ENCODE measurements at regions not wholly inside any gene's neighbourhood (a gene's known extent, or its start where the extent isn't known, plus 50 kb on each side); places are given as distances from the start of the nearest gene placed in this dataset.

DNA sequence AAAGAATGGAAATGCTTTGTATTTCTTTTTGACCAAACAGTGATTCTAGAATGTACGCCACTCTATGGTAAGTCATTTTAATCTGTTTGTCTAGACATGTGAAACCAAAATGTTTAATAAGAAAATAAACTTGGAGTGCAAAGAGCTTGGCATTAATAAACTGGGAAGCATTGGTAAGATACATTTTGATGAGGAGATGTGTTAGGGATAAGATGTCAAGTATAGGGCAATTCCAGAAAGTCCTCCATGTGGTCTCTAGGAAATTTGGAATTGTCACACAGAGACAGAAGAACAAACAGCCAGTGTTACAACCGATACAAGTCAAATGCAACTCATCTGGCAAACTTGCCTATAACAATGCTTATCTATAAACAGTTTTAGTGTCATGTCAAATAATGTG is 410.7 kb upstream of the SEMA3A start:
- DNase-seq (no peak), ATAC-seq (replicated peaks in 1 of 2) (no peak)
- H3K4me1 Mint-ChIP-seq (ENCODE audit: low read depth): no peaks in the 10 kb centered on the region
- H3K27ac Mint-ChIP-seq: no peak overlapping the region
- H3K9me3 Mint-ChIP-seq: peaks cover 6 to 12% of the 10 kb centered on the region in 2 donors
- H3K27me3 Mint-ChIP-seq (ENCODE audit: low read depth): no peaks in the 10 kb centered on the region
- H3K4me3 Mint-ChIP-seq: no peak overlapping the region
- no peaks in the 10 kb centered on the region for H3K36me3 Mint-ChIP-seq (ENCODE audit: insufficient read depth in 2 of 2)

DNA sequence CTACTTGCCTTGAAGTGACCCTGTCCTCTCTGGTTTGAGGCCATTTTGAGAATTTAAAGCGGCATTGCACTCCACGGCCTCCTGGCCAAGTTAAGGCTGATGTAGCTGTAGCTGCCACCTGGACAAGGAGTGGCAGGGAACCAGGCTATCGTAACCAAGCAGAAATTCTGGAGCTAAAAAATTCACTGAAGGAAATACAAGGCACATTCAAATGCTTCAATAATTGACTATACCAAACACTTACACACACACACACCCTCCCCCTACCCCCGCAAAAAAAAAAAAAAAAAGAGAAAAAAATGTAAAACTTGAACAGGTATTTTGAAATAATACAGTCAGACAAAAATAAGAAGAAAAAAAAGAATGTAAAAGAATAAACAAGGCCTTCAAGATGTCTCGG is 409.0 kb upstream of the SEMA3A start:
- no peaks in the 10 kb centered on the region for H3K4me1 Mint-ChIP-seq (ENCODE audit: low read depth)
- H3K9me3 Mint-ChIP-seq: peaks cover 6 to 14% of the 10 kb centered on the region in 2 donors
- no peaks in the 10 kb centered on the region for H3K36me3 Mint-ChIP-seq (ENCODE audit: insufficient read depth in 2 of 2)
- no peak overlapping the region for H3K27ac Mint-ChIP-seq
- no peak overlapping the region for H3K4me3 Mint-ChIP-seq
- H3K27me3 Mint-ChIP-seq (ENCODE audit: low read depth): no peaks in the 10 kb centered on the region
- DNase-seq: no peak
- no peak for ATAC-seq (replicated peaks in 1 of 2)

DNA sequence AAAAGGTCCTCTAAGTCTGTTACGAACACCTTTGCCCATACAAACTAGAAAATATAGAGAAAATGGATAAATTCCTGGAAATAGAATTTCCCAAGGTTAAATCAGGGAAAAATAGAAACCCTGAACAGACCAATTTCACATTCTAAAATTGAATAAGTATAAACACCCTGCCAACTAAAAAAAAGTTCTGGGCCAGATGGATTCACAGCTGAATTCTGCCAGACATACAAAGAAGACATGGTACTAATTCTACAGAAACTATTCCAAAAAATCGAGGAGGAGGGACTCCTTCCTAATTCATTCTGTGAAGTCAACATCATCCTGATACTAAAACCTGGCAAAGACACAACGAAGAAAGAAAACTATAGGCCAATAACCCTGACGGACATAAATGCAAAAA is 400.4 kb upstream of the SEMA3A start:
- Mint-ChIP-seq H3K36me3 (ENCODE audit: insufficient read depth in 2 of 2) (no peaks in the 10 kb centered on the region), H3K27me3 (ENCODE audit: low read depth) (no peaks in the 10 kb centered on the region), H3K27ac (no peak overlapping the region), H3K4me1 (ENCODE audit: low read depth) (no peaks in the 10 kb centered on the region), H3K4me3 (no peak overlapping the region), H3K9me3 (peaks cover 0 to 5% of the 10 kb centered on the region in 2 donors)
- DNase-seq (no peak), ATAC-seq (replicated peaks in 1 of 2) (no peak)

DNA sequence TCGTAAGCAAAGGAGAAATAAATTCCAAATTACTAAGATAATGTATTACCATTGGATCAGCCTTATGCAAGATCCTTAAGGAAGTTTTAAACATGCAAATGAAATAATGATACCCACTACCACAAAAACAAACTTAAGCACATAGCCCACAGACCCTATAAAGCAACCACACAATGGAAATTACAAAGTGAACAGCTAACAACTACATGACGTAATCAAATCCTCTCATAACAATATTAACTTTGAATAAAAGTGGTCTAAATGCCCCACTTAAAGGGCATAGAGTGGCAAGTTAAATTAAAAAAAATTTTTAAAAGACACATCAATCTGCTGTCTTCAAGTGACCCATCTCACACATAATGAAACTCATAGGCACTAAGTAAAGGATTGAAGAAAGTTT is 397.3 kb upstream of the SEMA3A start:
- H3K9me3 Mint-ChIP-seq: peaks cover 0 to 3% of the 10 kb centered on the region in 2 donors
- H3K36me3 Mint-ChIP-seq (ENCODE audit: insufficient read depth in 2 of 2): no peaks in the 10 kb centered on the region
- no peaks in the 10 kb centered on the region for H3K4me1 Mint-ChIP-seq (ENCODE audit: low read depth)
- ATAC-seq (replicated peaks in 1 of 2) (no peak), DNase-seq (no peak)
- no peaks in the 10 kb centered on the region for H3K27me3 Mint-ChIP-seq (ENCODE audit: low read depth)
- H3K4me3 Mint-ChIP-seq: no peak overlapping the region
- H3K27ac Mint-ChIP-seq: no peak overlapping the region

DNA sequence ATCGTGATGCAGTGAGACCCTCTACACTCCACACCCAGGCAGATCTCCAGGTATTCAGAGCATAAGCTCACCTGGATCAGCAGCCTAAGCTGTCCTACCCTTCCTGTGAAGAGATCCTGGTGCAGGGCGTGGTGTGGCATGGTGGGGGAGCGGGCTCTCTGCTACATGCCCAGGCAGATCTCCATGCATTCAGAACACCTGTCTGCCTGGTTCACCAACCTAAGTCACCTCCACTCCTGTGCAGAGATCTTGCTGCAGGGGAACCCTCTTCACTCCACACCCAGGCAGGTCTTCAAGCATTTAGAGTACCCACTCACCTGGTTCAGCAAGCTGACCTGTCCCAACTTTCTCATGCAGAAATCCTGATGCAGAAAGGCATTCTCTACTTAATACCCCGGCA is 394.4 kb upstream of the SEMA3A start:
- no peak for ATAC-seq (replicated peaks in 1 of 2)
- Mint-ChIP-seq H3K4me1 (ENCODE audit: low read depth) (no peaks in the 10 kb centered on the region), H3K4me3 (no peak overlapping the region), H3K27me3 (ENCODE audit: low read depth) (no peaks in the 10 kb centered on the region), H3K27ac (no peak overlapping the region), H3K9me3 (peaks cover 0 to 4% of the 10 kb centered on the region in 2 donors), H3K36me3 (ENCODE audit: insufficient read depth in 2 of 2) (no peaks in the 10 kb centered on the region)
- DNase-seq: no peak

DNA sequence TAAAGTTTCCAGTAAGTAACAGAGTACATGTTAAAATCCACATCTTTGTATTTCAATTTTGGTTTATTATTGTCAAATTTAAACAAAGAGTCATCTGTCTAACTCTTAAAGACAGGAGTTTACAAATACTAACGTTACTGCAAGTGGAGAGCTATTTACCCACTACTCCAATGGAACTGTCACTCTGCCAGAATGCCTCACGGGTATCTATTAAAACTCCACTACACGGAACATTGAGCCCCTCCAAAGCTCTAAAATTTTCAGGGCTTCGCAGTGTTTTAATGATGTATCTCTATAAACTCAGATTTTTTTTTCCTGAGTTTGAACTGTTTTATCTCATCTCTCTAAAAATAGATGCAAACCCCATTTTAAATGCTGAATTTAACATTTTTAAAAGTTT is 388.7 kb upstream of the SEMA3A start:
- Mint-ChIP-seq H3K27me3 (ENCODE audit: low read depth) (no peaks in the 10 kb centered on the region), H3K4me1 (ENCODE audit: low read depth) (no peaks in the 10 kb centered on the region), H3K27ac (no peak overlapping the region), H3K36me3 (ENCODE audit: insufficient read depth in 2 of 2) (no peaks in the 10 kb centered on the region), H3K9me3 (peaks cover 0 to 4% of the 10 kb centered on the region in 2 donors), H3K4me3 (no peak overlapping the region)
- no peak for DNase-seq
- ATAC-seq (replicated peaks in 1 of 2): no peak

DNA sequence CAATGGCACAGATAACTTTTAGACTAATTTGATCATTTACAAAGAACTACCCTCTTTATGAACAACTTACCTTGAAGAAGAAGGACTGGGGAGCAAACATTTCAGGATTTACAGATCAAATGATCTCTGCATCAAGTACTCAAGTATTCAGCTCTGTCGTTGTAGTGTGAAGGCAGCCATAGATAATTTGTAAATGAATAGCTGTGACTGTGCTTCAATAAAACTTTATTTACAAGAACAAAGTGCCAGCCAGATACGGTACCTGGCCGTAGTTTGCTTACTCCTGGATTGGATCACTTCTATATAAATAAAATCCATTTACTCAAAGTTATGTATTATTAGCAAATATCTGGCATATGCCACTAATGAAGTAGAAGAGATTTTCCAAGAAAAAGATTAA is 388.2 kb upstream of the SEMA3A start:
- H3K4me1 Mint-ChIP-seq (ENCODE audit: low read depth): no peaks in the 10 kb centered on the region
- H3K27me3 Mint-ChIP-seq (ENCODE audit: low read depth): no peaks in the 10 kb centered on the region
- ATAC-seq (replicated peaks in 1 of 2) (no peak), DNase-seq (no peak)
- no peak overlapping the region for H3K27ac Mint-ChIP-seq
- no peaks in the 10 kb centered on the region for H3K36me3 Mint-ChIP-seq (ENCODE audit: insufficient read depth in 2 of 2)
- H3K4me3 Mint-ChIP-seq: no peak overlapping the region
- H3K9me3 Mint-ChIP-seq: peaks cover 0 to 4% of the 10 kb centered on the region in 2 donors

DNA sequence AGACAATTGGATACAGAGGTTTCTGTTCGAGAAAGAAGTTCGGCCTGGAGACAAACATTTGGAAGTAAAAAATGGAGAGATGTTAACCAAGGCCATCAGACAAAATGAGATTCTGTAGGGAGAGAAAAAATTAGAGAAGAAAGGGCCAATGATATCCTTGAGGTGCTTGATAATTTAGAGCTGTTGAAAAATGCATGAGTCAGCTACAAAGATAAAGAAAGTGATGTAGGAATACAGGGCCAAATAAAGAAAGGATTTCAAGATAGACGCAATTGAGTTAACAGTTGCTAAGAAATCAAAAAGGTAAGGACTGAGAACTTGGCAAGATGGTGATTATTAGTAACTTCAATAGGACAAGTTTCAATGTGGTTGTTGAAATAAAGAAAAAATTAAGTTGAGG is 384.2 kb upstream of the SEMA3A start:
- no peaks in the 10 kb centered on the region for H3K4me1 Mint-ChIP-seq (ENCODE audit: low read depth)
- no peak for DNase-seq
- H3K27me3 Mint-ChIP-seq (ENCODE audit: low read depth): no peaks in the 10 kb centered on the region
- H3K27ac Mint-ChIP-seq: no peak overlapping the region
- no peaks in the 10 kb centered on the region for H3K36me3 Mint-ChIP-seq (ENCODE audit: insufficient read depth in 2 of 2)
- no peak overlapping the region for H3K4me3 Mint-ChIP-seq
- ATAC-seq (replicated peaks in 1 of 2): no peak
- no peaks in the 10 kb centered on the region for H3K9me3 Mint-ChIP-seq

DNA sequence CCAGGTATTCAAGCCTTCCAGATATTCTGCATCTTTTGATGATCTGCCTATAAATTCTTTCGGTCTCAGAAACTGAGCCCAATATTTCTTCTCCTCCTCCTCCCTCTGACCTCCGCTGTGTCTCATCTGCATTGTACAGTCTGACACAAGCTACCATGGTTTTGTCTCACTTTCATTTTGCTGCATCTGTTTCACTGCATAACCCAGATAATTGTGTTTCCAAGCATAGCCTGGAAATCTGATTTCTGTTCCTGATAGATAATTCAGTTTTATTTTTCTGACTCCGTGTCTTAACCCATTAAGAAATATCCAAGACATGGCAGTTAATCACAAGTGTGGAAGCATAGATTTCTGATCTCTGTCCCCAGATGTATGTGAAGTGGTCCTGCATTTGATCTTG is 374.2 kb upstream of the SEMA3A start:
- Mint-ChIP-seq H3K27ac (no peak overlapping the region), H3K27me3 (ENCODE audit: low read depth) (peaks cover 6% of the 10 kb centered on the region), H3K36me3 (ENCODE audit: insufficient read depth in 2 of 2) (no peaks in the 10 kb centered on the region), H3K9me3 (peaks cover 0 to 3% of the 10 kb centered on the region in 2 donors), H3K4me1 (ENCODE audit: low read depth) (no peaks in the 10 kb centered on the region), H3K4me3 (no peak overlapping the region)
- ATAC-seq (replicated peaks in 1 of 2) (no peak), DNase-seq (no peak)

DNA sequence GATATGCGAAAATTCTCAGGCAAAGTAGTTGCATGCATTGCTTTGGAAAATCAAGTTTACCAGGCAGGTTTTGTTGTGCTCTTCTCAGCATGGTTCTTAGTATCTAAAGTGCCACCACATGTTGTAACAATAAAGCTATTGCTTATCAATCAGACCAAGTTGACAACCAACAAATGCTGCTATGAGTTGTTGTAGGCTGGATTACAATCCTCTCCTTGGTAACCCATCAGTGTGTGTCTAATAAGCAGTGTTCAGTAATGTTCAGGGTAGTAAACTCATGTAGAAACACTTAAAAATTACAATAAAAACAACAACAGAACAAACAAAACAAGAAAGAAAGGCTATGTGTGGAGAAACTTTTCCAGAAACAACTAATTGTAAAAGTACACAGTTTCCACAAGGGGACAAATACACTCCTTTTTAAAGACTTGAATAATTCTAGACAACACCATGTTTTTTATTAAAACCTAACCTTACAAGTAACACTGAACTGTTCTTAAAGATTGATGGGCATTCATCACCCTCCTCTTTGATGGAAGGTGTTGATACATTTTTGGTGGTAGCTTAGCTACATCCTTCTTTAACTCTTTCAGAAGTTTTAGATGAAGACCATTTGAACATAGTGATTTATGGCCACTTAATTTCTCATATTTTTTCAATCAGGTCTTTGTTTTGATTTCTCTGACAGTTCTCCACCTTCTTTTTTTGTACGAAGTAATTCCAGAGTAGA is 370.9 kb upstream of the SEMA3A start:
- Mint-ChIP-seq H3K27me3 (ENCODE audit: low read depth) (no peaks in the 10 kb centered on the region), H3K4me3 (no peak overlapping the region), H3K36me3 (ENCODE audit: insufficient read depth in 2 of 2) (no peaks in the 10 kb centered on the region), H3K9me3 (peaks cover 0 to 2% of the 10 kb centered on the region in 2 donors), H3K4me1 (ENCODE audit: low read depth) (no peaks in the 10 kb centered on the region), H3K27ac (no peak overlapping the region)
- ATAC-seq (replicated peaks in 1 of 2): no peak
- DNase-seq: no peak

DNA sequence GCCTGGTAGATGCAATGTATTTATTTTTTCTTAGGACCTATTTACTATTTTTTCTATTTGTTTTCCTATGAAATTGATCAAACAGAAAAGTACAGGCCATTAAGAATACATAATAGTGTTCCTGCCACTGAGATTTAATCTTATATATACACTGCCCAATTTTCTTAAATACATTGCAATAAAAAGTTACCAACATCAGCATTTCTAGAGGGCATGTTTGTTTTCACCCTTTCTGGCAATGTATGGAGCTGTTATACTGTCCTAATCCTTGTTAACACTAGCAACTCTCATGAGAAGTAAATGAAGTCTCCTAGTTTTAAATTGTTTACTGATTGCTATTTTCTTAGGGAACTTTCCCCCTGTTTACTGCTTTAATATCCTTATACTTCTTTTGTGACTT is 359.1 kb upstream of the SEMA3A start:
- peaks cover 0 to 1% of the 10 kb centered on the region in 2 donors for H3K36me3 Mint-ChIP-seq (ENCODE audit: insufficient read depth in 2 of 2)
- H3K27me3 Mint-ChIP-seq (ENCODE audit: low read depth): no peaks in the 10 kb centered on the region
- H3K27ac Mint-ChIP-seq: no peak overlapping the region
- peaks cover 5 to 11% of the 10 kb centered on the region in 2 donors for H3K9me3 Mint-ChIP-seq
- no peak for ATAC-seq (replicated peaks in 1 of 2)
- no peaks in the 10 kb centered on the region for H3K4me1 Mint-ChIP-seq (ENCODE audit: low read depth)
- no peak for DNase-seq
- no peak overlapping the region for H3K4me3 Mint-ChIP-seq

DNA sequence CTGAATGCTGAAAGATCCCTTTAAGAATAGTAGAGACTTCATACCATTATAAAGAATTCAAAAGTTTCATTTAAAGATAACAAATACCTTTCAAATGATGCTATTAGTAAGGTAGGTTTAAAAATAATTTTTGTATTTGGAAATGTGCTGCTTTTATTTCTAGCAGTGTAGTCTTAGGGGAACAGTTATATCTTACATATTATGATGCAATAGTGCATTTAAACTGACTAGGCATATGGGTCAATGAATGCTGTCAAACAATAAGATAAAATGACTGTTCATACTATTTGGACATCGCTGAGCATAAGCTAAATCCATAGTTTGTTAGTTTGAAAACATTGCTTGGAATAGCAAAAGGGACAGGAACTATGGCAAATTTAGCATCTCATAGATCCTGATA is 354.8 kb upstream of the SEMA3A start:
- no peak for ATAC-seq (replicated peaks in 1 of 2)
- Mint-ChIP-seq H3K27me3 (ENCODE audit: low read depth) (no peaks in the 10 kb centered on the region), H3K9me3 (peaks cover 2 to 4% of the 10 kb centered on the region in 2 donors), H3K27ac (no peak overlapping the region), H3K4me3 (no peak overlapping the region), H3K36me3 (ENCODE audit: insufficient read depth in 2 of 2) (peaks cover 0 to 1% of the 10 kb centered on the region in 2 donors), H3K4me1 (ENCODE audit: low read depth) (no peaks in the 10 kb centered on the region)
- DNase-seq: no peak

DNA sequence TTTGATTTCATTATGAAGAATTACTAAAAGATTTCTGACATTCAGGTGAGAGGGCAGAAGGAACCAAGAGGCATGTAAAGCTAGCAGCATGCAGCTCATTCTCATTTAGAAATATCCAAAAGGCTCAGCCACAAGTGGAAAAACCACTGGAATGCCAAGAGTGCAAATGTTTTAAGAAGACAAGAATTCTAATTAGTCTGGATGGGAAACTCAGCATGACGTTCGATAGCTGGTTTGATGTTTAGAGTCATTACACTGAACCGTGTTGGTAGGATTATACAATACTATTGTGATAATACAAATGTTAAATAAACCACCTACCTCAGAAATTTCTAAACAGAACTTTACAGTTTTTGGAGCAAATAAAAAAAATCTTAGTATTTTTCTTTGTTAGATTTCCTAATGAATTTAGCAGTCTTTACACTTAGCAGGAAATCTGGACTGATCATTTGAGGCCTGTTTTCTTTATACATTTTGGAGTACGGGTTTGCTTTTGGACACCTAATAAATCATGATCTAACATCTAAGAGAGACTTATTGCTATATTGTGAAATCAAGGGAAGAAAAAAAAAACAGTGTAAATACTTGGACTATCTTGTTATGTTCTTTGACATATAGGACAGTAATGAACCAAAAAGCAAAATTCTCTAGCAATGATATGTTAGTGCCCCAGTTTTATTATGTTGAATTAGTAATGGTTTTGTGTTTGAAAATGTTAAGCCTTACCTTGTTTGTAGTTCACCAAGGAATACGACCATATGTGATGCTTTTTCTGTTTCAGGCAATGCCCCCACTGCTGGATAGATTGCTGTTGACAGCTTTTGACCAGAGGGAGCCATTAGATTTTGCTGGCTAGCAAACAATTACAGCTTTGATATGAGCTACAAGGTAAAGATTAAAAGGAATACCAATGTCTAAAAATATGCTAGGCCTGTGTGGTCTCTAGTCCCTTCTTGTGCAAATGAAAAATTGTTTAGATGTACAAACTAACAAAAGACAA is 354.1 kb upstream of the SEMA3A start:
- ATAC-seq (replicated peaks in 1 of 2): no peak
- H3K27ac Mint-ChIP-seq: no peak overlapping the region
- H3K9me3 Mint-ChIP-seq: peaks cover 0 to 2% of the 10 kb centered on the region in 2 donors
- no peaks in the 10 kb centered on the region for H3K4me1 Mint-ChIP-seq (ENCODE audit: low read depth)
- DNase-seq: no peak
- no peak overlapping the region for H3K4me3 Mint-ChIP-seq
- H3K36me3 Mint-ChIP-seq (ENCODE audit: insufficient read depth in 2 of 2): no peaks in the 10 kb centered on the region
- no peaks in the 10 kb centered on the region for H3K27me3 Mint-ChIP-seq (ENCODE audit: low read depth)
